ENCODE measurements at regions not wholly inside any gene's neighbourhood (a gene's known extent, or its start where the extent isn't known, plus 50 kb on each side); places are given as distances from the start of the nearest gene placed in this dataset.

GRCh38 chr18:59835605-59836379 lies 64.0 kb upstream of the PMAIP1 start:
- no peak overlapping the region for H3K4me3 ChIP-seq (ENCODE audit: low read depth, low read length)
- DNase-seq (ENCODE audit: low read depth), result no peak
- TF ChIP-seq MYC (IDR thresholded peaks at IDR 0.05; ENCODE audit: low read depth, low read length) (no peak), MAX (IDR thresholded peaks at IDR 0.05; ENCODE audit: low read depth, low read length) (no peak), CTCF (IDR thresholded peaks at IDR 0.05; ENCODE audit: low read depth, low read length) (no peak), POLR2A (IDR thresholded peaks at IDR 0.05; ENCODE audit: extremely low read depth, insufficient read length) (no peak)

- no peak for DNase-seq (ENCODE audit: low read depth)
- no peak overlapping the region for H3K4me3 ChIP-seq (ENCODE audit: low read depth, low read length)
- TF ChIP-seq MAX (IDR thresholded peaks at IDR 0.05; ENCODE audit: low read depth, low read length), result no peak
- TF ChIP-seq MYC (IDR thresholded peaks at IDR 0.05; ENCODE audit: low read depth, low read length), result no peak
- no peak for TF ChIP-seq CTCF (IDR thresholded peaks at IDR 0.05; ENCODE audit: low read depth, low read length)
- no peak for TF ChIP-seq POLR2A (IDR thresholded peaks at IDR 0.05; ENCODE audit: extremely low read depth, insufficient read length)
Measured at GRCh38 chr18:59834267-59834666, 65.5 kb upstream of the PMAIP1 start.

DNA sequence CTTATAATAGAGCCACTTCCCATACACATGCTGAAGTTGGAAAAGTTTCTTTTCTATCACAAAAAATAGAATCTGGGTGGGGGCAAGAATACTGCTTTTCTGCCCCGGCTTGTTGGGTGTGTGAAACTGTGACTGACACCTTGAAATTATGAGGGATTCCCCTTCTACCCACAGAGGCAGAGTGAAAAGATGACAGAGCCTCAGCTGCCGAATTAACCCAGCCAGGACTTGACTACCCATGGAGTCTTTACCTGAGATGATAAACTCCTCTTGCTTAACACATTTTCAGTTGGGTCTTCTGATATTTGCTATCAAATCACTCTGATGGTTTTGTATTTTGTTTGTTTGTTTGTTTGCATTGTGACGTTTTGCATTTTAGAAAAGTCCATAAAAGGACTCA lies 66.0 kb upstream of the PMAIP1 start:
- TF ChIP-seq MAX (IDR thresholded peaks at IDR 0.05; ENCODE audit: low read depth, low read length) (no peak), MYC (IDR thresholded peaks at IDR 0.05; ENCODE audit: low read depth, low read length) (no peak), CTCF (IDR thresholded peaks at IDR 0.05; ENCODE audit: low read depth, low read length) (no peak), POLR2A (IDR thresholded peaks at IDR 0.05; ENCODE audit: extremely low read depth, insufficient read length) (no peak)
- no peak overlapping the region for H3K4me3 ChIP-seq (ENCODE audit: low read depth, low read length)
- DNase-seq (ENCODE audit: low read depth), result no peak

GRCh38 chr18:59823596-59824195 lies 76.1 kb upstream of the PMAIP1 start:
- DNase-seq (ENCODE audit: low read depth), result peak; percentile 60
- no peak for TF ChIP-seq MAX (IDR thresholded peaks at IDR 0.05; ENCODE audit: low read depth, low read length)
- TF ChIP-seq POLR2A (IDR thresholded peaks at IDR 0.05; ENCODE audit: extremely low read depth, insufficient read length), result no peak
- no peak for TF ChIP-seq MYC (IDR thresholded peaks at IDR 0.05; ENCODE audit: low read depth, low read length)
- TF ChIP-seq CTCF (IDR thresholded peaks at IDR 0.05; ENCODE audit: low read depth, low read length), result peak; percentile 79
- no peak overlapping the region for H3K4me3 ChIP-seq (ENCODE audit: low read depth, low read length)

DNA sequence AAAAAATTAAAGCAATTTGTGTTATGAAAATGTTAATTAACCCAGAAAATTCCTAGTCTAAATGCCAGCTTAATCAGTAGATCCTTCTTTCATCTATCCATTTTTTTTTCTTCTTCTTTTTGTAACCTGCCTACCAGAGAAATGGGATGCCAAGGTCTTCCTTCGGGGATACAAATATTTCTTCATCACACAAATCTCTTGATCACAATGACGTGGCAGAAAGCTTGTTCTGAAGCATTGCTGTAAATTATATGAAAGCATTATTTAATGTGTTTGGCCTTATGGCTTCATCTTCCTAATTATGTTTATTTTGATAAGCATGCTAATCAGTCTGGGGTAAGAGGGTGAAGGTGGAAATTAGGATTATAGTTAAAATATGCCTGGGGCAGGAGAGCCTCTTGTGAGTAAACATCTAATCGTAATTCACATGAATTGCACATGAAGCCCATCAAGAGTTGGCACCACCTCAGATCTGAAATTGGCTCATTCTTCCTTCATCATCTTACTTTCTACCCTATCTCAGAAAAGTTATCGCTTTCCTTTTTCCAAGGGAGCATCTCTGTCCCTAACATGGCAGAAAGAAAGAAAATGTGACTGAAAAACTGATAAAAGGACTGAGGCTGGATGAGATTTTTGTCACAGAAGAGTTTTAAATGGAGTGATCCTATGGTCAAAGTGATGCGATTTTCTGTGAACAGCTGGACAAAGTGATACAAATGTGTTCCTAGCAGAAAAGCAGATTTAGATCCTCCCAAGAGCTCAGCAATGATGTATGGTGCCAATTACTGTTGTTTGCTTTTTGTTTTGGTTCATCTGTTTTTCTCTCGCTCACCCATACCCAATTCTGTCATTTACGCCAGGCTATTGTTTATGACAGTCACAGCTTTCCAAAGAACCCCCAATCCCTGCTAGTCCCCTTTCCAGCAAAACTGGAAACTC lies 76.9 kb upstream of the PMAIP1 start:
- TF ChIP-seq CTCF (IDR thresholded peaks at IDR 0.05; ENCODE audit: low read depth, low read length), result no peak
- TF ChIP-seq MYC (IDR thresholded peaks at IDR 0.05; ENCODE audit: low read depth, low read length), result no peak
- TF ChIP-seq POLR2A (IDR thresholded peaks at IDR 0.05; ENCODE audit: extremely low read depth, insufficient read length), result no peak
- no peak for TF ChIP-seq MAX (IDR thresholded peaks at IDR 0.05; ENCODE audit: low read depth, low read length)
- no peak overlapping the region for H3K4me3 ChIP-seq (ENCODE audit: low read depth, low read length)
- no peak for DNase-seq (ENCODE audit: low read depth)

All from NB4 (cell line).